Breast epithelium (tissue), 4 donors: ENCODE measurements at regions not wholly inside any gene's neighbourhood (a gene's known extent, or its start where the extent isn't known, plus 50 kb on each side); places are given as distances from the start of the nearest gene placed in this dataset.

Experiments used
- DNase-seq, 2 donors: peaks; one replicate each; pipeline ENCODE4 v3.0.0-alpha.2; 2019; ENCODE audit warnings: low spot score in 2 of 2
- H3K27ac ChIP-seq, 2 donors: fragments of 200-600 bp; sonication (generic) in 1 of 2; one replicate each; pipeline ENCODE4 v1.5.1; 2016 to 2019; ENCODE audit warnings: mild to moderate bottlenecking in 1 of 2
- H3K27me3 ChIP-seq, 2 donors: fragments of 200-600 bp; sonication (generic) in 1 of 2; one replicate each; pipeline versions ENCODE4 v1.5.1 to v1.6.0; 2017 to 2019; ENCODE audit warnings: control low read depth in 1 of 2, mild to moderate bottlenecking in 1 of 2
- H3K36me3 ChIP-seq: fragments of 200-600 bp; one replicate; pipeline ENCODE4 v1.5.1; 2019
- H3K4me1 ChIP-seq, 2 donors: fragments of 200-600 bp; sonication (generic); one replicate each; pipeline ENCODE4 v1.5.1; 2016 to 2019; ENCODE audit warnings: control low read depth in 1 of 2
- H3K4me3 ChIP-seq, 3 donors: fragments of 200-600 bp; sonication (generic); 1 replicate in 2 of 3; 2 replicates in 1 of 3; pipeline ENCODE4 v1.5.1; 2016 to 2019; ENCODE audit warnings: mild to moderate bottlenecking in 3 of 3, moderate library complexity in 2 of 3
- H3K9me3 ChIP-seq, 2 donors: fragments of 200-600 bp; sonication (generic) in 1 of 2; one replicate each; pipeline ENCODE4 v1.5.1; 2016 to 2019; ENCODE audit warnings: control low read depth in 1 of 2
- CTCF ChIP-seq, 3 donors: fragments of 450-650 bp; IDR thresholded peaks; one replicate each; pipeline ENCODE4 v1.5.1; 2016 to 2017; ENCODE audit warnings: antibody characterized with exemption in 3 of 3, mild to moderate bottlenecking in 3 of 3, moderate library complexity in 3 of 3
- POLR2A ChIP-seq: fragments of 450-650 bp; IDR thresholded peaks from one replicate; pipeline ENCODE4 v1.6.1; 2016; ENCODE audit warnings: antibody characterized with exemption, mild to moderate bottlenecking, moderate library complexity
- POLR2AphosphoS5 ChIP-seq, 3 donors: sonication (generic); formaldehyde crosslinking; IDR thresholded peaks; one replicate each; pipeline ENCODE4 v1.6.1; 2017; ENCODE audit warnings: antibody characterized with exemption in 3 of 3
- intact Hi-C: fragments of 100-400 bp; cut with DNase I; formaldehyde crosslinking; loops from one replicate; pipeline ENCODE4 v1.15.1; 2023; ENCODE audit warnings: low total_unique reads

- no peaks in the 10 kb centered on the region for H3K27me3 ChIP-seq
- H3K9me3 ChIP-seq, result no peaks in the 10 kb centered on the region
- TF ChIP-seq POLR2A (no peak), CTCF (IDR thresholded peaks at IDR 0.05) (no peak), POLR2AphosphoS5 (IDR thresholded peaks at IDR 0.05) (no peak)
- H3K36me3 ChIP-seq, result no peaks in the 10 kb centered on the region
- H3K4me3 ChIP-seq, result no peak overlapping the region
- intact Hi-C loops, result no loop called here
- DNase-seq, result no peak
- no peaks in the 10 kb centered on the region for H3K4me1 ChIP-seq
- H3K27ac ChIP-seq, result no peak overlapping the region
These were observed 372.7 kb downstream of the FBXO15 start for GRCh38 chr18:73774811-73775509.

GRCh38 chr18:73768043-73768442 lies 379.6 kb downstream of the FBXO15 start:
- intact Hi-C loops, result no loop called here
- DNase-seq, result no peak
- TF ChIP-seq POLR2A (no peak), POLR2AphosphoS5 (IDR thresholded peaks at IDR 0.05) (no peak)

GRCh38 chr18:73766910-73767515 lies 380.6 kb downstream of the FBXO15 start:
- Histone ChIP-seq H3K36me3 (no peaks in the 10 kb centered on the region), H3K4me1 (no peaks in the 10 kb centered on the region)
- intact Hi-C loops, result no loop called here

More at GRCh38 chr18:73768043-73768442, 379.6 kb downstream of the FBXO15 start:
- H3K36me3 ChIP-seq, result no peaks in the 10 kb centered on the region
- H3K4me1 ChIP-seq, result no peaks in the 10 kb centered on the region
- no peaks in the 10 kb centered on the region for H3K27me3 ChIP-seq
- no peaks in the 10 kb centered on the region for H3K9me3 ChIP-seq
- H3K4me3 ChIP-seq, result no peak overlapping the region
- H3K27ac ChIP-seq, result no peak overlapping the region

GRCh38 chr18:73758446-73758845 lies 389.2 kb downstream of the FBXO15 start:
- DNase-seq, result no peak
- H3K4me1 ChIP-seq, result no peaks in the 10 kb centered on the region
- TF ChIP-seq POLR2AphosphoS5 (IDR thresholded peaks at IDR 0.05) (no peak), CTCF (IDR thresholded peaks at IDR 0.05) (no peak), POLR2A (no peak)
- H3K9me3 ChIP-seq, result no peaks in the 10 kb centered on the region
- intact Hi-C loops, result no loop called here
- H3K36me3 ChIP-seq, result no peaks in the 10 kb centered on the region
- H3K27me3 ChIP-seq, result no peaks in the 10 kb centered on the region
- H3K27ac ChIP-seq, result no peak overlapping the region
- H3K4me3 ChIP-seq, result no peak overlapping the region

More at GRCh38 chr18:73766910-73767515, 380.6 kb downstream of the FBXO15 start:
- no peak for TF ChIP-seq POLR2AphosphoS5 (IDR thresholded peaks at IDR 0.05)
- no peak for TF ChIP-seq CTCF (IDR thresholded peaks at IDR 0.05)
- TF ChIP-seq POLR2A, result no peak
- Histone ChIP-seq H3K9me3 (no peaks in the 10 kb centered on the region), H3K27me3 (no peaks in the 10 kb centered on the region), H3K27ac (no peak overlapping the region), H3K4me3 (no peak overlapping the region)
- DNase-seq, result no peak

GRCh38 chr18:73756256-73757091 lies 391.2 kb downstream of the FBXO15 start:
- Histone ChIP-seq H3K9me3 (no peaks in the 10 kb centered on the region), H3K27me3 (no peaks in the 10 kb centered on the region), H3K4me3 (no peak overlapping the region), H3K4me1 (no peaks in the 10 kb centered on the region), H3K36me3 (no peaks in the 10 kb centered on the region), H3K27ac (no peak overlapping the region)
- intact Hi-C loops, result no loop called here
- no peak for DNase-seq
- TF ChIP-seq POLR2A (no peak), CTCF (IDR thresholded peaks at IDR 0.05) (no peak), POLR2AphosphoS5 (IDR thresholded peaks at IDR 0.05) (no peak)
